ENCODE measurements at regions not wholly inside any gene's neighbourhood (a gene's known extent, or its start where the extent isn't known, plus 50 kb on each side); places are given as distances from the start of the nearest gene placed in this dataset.
"Not testable (repeated sequence)": the region's sequence is repeated elsewhere in the genome, so short reads cannot be mapped to it uniquely, and the experiment has no call there.

GRCh38 chr1:120524416-120524815, 109.6 kb downstream of the NBPF8 start:
- not testable (repeated sequence) for TF ChIP-seq CTCF, POLR2A (IDR thresholded peaks at IDR 0.05)
